Right lobe of liver (tissue), 6 donors: ENCODE measurements at regions not wholly inside any gene's neighbourhood (a gene's known extent, or its start where the extent isn't known, plus 50 kb on each side); places are given as distances from the start of the nearest gene placed in this dataset.

ENCODE experiments used
- ATAC-seq, 4 donors: fragments of 200-7000 bp; cut with Tn5 transposase; one replicate each; pipeline ENCODE4 v1.9.1; 2020; ENCODE audit warnings: mild to moderate bottlenecking in 4 of 4, moderate library complexity in 4 of 4
- DNase-seq, 3 donors: peaks; one replicate each; pipeline ENCODE4 v3.0.0-alpha.2; 2020
- H3K27ac ChIP-seq, 3 donors: fragments of 200-600 bp; one replicate each; pipeline ENCODE4 v1.8.0; 2022
- H3K27me3 ChIP-seq, 2 donors: fragments of 200-600 bp; one replicate each; pipeline ENCODE4 v1.8.0; 2022
- H3K36me3 ChIP-seq, 4 donors: fragments of 200-600 bp; sonication (generic) in 1 of 4; one replicate each; pipeline versions ENCODE4 v1.5.1 to v1.8.0; 2017 to 2022; ENCODE audit warnings: control low read depth in 1 of 4
- H3K4me1 ChIP-seq, 4 donors: fragments of 200-600 bp; sonication (generic) in 1 of 4; one replicate each; pipeline versions ENCODE4 v1.5.1 to v1.8.0; 2017 to 2022; ENCODE audit warnings: control low read depth in 1 of 4
- H3K4me3 ChIP-seq, 3 donors: fragments of 200-600 bp; one replicate each; pipeline ENCODE4 v1.8.0; 2022
- H3K9me3 ChIP-seq, 4 donors: fragments of 200-600 bp; sonication (generic) in 1 of 4; one replicate each; pipeline versions ENCODE4 v1.5.1 to v1.8.0; 2017 to 2022; ENCODE audit warnings: control low read depth in 1 of 4
- POLR2A ChIP-seq: fragments of 450-650 bp; IDR thresholded peaks from one replicate; pipeline ENCODE4 v1.6.1; 2017; ENCODE audit warnings: antibody characterized with exemption, mild to moderate bottlenecking
- WGBS: methylation state at CpG from one replicate; pipeline ENCODE4 v1.1.6; 2018; ENCODE audit warnings: low coverage, low lambda C conversion rate; ENCODE audit not compliant: insufficient coverage; ENCODE audit errors: missing lambda C conversion rate; 5-methylcytosine and 5-hydroxymethylcytosine counted together
- intact Hi-C, 2 donors: fragments of 100-400 bp; cut with DNase I; formaldehyde crosslinking; loops; one replicate each; pipeline versions ENCODE4 v1.11.2 to v1.14.1; 2022
- TF ChIP-seq, protein P1 (sequence below), 4 donors: fragments of 200-600 bp in 3 of 4; fragments of 450-650 bp in 1 of 4; IDR thresholded peaks; one replicate each; pipeline versions ENCODE4 v1.5.1 to v1.8.0; 2016 to 2022; ENCODE audit warnings: antibody characterized with exemption in 4 of 4, mild to moderate bottlenecking in 2 of 4
- donor health status: DM: no; HTN: yes; CAD: no.
- donor health status: DM: no; HTN: no; CAD: no.
- donor health status: DM: no; HTN: no; CAD: no.
- donor health status: DM: no; HTN: yes; CAD: no.
- donor health status: DM: no; HTN: yes; CAD: no.

DNA sequence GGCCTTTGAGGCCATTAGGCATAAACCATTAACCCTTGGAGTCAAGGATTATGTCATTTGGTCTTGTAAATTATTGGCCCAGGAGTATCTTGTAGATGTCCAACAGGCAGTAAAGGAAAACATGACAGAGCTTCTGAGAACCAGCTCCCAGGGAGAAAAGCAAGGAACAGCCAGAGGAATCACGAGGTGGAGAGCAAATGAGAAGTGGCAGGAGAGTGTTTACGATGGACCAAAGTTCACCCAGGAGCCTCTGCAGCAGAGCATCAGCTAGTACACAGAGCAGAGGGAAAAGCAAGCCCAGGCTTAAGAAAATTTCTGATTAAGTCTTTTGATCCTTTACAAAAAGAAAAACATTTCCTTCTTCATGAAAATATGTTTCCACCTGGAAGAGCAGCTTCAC lies 206.2 kb downstream of the NDUFS4 start:
- no peak for DNase-seq
- TF ChIP-seq POLR2A = no peak
- TF ChIP-seq, protein P1, sequence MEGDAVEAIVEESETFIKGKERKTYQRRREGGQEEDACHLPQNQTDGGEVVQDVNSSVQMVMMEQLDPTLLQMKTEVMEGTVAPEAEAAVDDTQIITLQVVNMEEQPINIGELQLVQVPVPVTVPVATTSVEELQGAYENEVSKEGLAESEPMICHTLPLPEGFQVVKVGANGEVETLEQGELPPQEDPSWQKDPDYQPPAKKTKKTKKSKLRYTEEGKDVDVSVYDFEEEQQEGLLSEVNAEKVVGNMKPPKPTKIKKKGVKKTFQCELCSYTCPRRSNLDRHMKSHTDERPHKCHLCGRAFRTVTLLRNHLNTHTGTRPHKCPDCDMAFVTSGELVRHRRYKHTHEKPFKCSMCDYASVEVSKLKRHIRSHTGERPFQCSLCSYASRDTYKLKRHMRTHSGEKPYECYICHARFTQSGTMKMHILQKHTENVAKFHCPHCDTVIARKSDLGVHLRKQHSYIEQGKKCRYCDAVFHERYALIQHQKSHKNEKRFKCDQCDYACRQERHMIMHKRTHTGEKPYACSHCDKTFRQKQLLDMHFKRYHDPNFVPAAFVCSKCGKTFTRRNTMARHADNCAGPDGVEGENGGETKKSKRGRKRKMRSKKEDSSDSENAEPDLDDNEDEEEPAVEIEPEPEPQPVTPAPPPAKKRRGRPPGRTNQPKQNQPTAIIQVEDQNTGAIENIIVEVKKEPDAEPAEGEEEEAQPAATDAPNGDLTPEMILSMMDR (IDR thresholded peaks at IDR 0.05) = no peak
- H3K27ac ChIP-seq = no peak overlapping the region
- H3K27me3 ChIP-seq = no peaks in the 10 kb centered on the region
- no peak overlapping the region for H3K4me3 ChIP-seq
- H3K4me1 ChIP-seq = no peaks in the 10 kb centered on the region
- H3K36me3 ChIP-seq = no peaks in the 10 kb centered on the region
- intact Hi-C loops = no loop called here
- 17% methylated on average over 2 of the region's 2 CpGs for WGBS
- no peaks in the 10 kb centered on the region for H3K9me3 ChIP-seq
- no peak for ATAC-seq

DNA sequence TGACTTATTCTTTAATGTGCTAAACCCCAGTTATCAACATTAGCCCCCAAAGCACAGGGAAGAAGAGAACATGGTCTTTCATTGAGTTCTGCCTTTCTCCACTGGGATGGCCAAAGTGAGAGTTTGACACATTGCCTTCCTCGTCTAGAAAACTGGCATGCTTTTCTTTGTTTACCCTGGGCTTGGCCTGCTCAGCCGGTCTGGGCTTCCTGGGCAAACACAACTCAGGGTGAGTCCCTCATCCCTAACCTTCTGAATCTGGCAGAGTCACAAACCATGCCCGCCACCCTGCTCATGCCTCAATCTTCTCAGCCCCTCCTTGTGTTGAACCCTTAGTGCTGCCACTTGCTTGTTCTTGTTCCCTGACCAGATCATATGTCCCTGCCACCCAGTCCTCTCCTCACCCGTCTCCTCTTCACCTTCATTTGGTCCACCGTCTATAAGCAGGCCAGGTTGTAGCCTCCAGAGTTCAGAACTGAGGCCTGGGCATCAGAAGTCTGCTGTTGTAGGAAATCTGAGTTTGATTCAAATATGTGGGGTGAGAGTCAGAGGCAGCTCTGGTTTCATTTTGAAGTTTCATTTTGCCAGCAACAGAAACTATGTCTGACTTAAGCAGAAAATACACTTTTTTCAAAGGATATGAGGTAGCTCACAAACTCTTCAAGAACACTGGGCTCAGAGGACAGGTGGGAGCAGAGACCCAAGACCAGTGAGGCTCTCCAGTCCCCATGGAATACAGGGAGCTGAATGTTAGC lies 217.6 kb downstream of the NDUFS4 start:
- Histone ChIP-seq H3K27me3 (no peaks in the 10 kb centered on the region), H3K36me3 (no peaks in the 10 kb centered on the region), H3K27ac (no peak overlapping the region), H3K4me3 (no peak overlapping the region), H3K9me3 (no peaks in the 10 kb centered on the region), H3K4me1 (no peaks in the 10 kb centered on the region)
- peak in 1 of 4 donors; percentile 33 for ATAC-seq
- WGBS = 66% methylated on average over 5 of the region's 5 CpGs
- intact Hi-C loops = no loop called here
- DNase-seq = no peak
- TF ChIP-seq, protein P1 (IDR thresholded peaks at IDR 0.05) = no peak
- no peak for TF ChIP-seq POLR2A

DNA sequence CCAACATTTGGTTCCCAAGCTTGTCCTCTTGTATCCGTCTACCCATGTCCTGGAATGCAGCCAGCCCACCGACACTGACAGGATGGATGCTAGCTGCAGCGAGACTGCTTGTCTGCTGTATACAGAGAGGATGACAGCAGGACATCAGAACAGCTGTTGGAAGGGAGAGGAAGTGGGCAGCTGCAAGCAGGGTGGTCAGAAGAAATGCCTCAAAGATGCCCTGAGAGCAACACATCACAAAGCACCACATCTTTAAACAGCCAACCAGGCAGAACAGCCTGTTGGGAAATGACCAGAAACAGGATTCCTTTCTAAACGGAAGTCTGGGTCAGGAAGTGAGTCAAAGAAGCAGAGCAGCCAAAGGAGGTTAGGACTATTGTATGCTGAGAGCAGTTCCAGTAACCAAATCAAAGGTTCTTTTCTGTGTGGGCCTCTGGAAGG lies 219.1 kb downstream of the NDUFS4 start:
- no peak overlapping the region for H3K27ac ChIP-seq
- TF ChIP-seq, protein P1 (IDR thresholded peaks at IDR 0.05) = no peak
- no peak for TF ChIP-seq POLR2A
- no peaks in the 10 kb centered on the region for H3K36me3 ChIP-seq
- H3K9me3 ChIP-seq = no peaks in the 10 kb centered on the region
- H3K27me3 ChIP-seq = no peaks in the 10 kb centered on the region
- ATAC-seq (peak; percentile 20 to 76 (median 49)), DNase-seq (peak in 1 of 3 donors; percentile 39)
- no peaks in the 10 kb centered on the region for H3K4me1 ChIP-seq
- WGBS = 28% methylated on average over 4 of the region's 4 CpGs
- no peak overlapping the region for H3K4me3 ChIP-seq
- intact Hi-C loops = no loop called here

DNA sequence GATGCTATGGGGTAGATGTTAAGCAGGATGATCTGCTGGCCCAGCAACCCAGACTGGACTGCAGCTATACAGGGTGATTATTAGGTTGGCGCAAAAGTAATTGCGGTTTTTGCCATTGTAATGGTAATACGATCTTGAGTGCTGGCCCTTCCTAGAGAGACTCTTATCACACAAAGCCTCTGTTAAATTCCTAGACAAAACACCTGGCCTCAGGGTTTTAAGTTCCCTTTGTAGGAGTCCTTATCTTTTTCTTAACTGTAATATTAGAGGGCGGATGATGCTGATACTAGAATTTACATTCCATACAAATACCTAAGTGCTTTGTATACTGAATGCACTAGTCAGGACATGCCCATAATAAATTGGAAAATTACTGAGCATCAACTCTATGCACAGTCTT lies 222.2 kb downstream of the NDUFS4 start:
- Histone ChIP-seq H3K4me3 (no peak overlapping the region), H3K27ac (no peak overlapping the region), H3K36me3 (no peaks in the 10 kb centered on the region), H3K9me3 (no peaks in the 10 kb centered on the region), H3K4me1 (no peaks in the 10 kb centered on the region), H3K27me3 (no peaks in the 10 kb centered on the region)
- TF ChIP-seq, protein P1 (IDR thresholded peaks at IDR 0.05) = no peak
- TF ChIP-seq POLR2A = no peak
- no peak for ATAC-seq
- intact Hi-C loops = no loop called here
- 86% methylated on average over 4 of the region's 4 CpGs for WGBS
- no peak for DNase-seq
